ENCODE measurements at regions not wholly inside any gene's neighbourhood (a gene's known extent, or its start where the extent isn't known, plus 50 kb on each side); places are given as distances from the start of the nearest gene placed in this dataset.

- TF ChIP-seq JUND (IDR thresholded peaks at IDR 0.05) = no peak
- no peak for TF ChIP-seq SP1 (IDR thresholded peaks at IDR 0.05)
These were observed 303.3 kb upstream of the DAB1 start (continued) for GRCh38 chr1:57727121-57727520.

DNA sequence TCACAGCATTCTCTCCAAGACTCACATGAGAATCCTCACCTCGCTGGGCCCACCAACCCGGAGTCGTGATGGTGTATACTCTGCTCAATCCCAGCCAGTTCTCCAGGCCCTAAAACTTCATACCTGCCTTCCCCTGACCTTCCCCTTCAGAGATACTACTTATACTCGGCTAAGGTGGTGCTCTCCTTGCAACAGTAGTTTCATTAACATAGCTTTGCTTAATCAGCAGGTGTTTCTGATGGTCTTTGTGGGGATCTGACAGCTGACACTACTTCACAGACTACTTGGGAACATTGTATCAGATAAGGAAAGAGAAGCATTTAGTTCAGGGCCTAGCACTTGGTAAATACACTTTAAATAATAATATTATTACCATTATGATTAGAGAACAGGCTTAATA, 301.5 kb upstream of the DAB1 start:
- Histone ChIP-seq H3K4me1 (ENCODE audit: control insufficient read depth in 4 of 4, insufficient read depth in 4 of 4, low read length in 3 of 4) (no peaks in the 10 kb centered on the region), H3K36me3 (ENCODE audit: control insufficient read depth in 4 of 4, insufficient read depth in 3 of 4, low read depth in 1 of 4, low read length in 3 of 4) (no peaks in the 10 kb centered on the region), H3K27me3 (ENCODE audit: control insufficient read depth in 4 of 4, insufficient read depth in 4 of 4, low read length in 3 of 4) (no peaks in the 10 kb centered on the region), H3K4me3 (ENCODE audit: low read depth in 1 of 3, low read length in 3 of 3) (no peak overlapping the region), H3K27ac (ENCODE audit: low read depth in 1 of 2, low read length in 2 of 2) (no peak overlapping the region), H3K9ac (ENCODE audit: low read depth in 1 of 2, low read length in 2 of 2) (no peak overlapping the region), H3K9me3 (ENCODE audit: control insufficient read depth in 4 of 4, low read length in 3 of 4) (no peaks in the 10 kb centered on the region)
- WGBS = 88% methylated on average over 4 of the region's 4 CpGs
- TF ChIP-seq HNF4G (IDR thresholded peaks at IDR 0.05) = no peak
- TF ChIP-seq RXRA (IDR thresholded peaks at IDR 0.05) = no peak
- no peak for TF ChIP-seq EGR1 (IDR thresholded peaks at IDR 0.05; ENCODE audit: low read depth in 2 of 2)
- TF ChIP-seq ATF3 (IDR thresholded peaks at IDR 0.05) = no peak
- no peak for TF ChIP-seq GABPA (IDR thresholded peaks at IDR 0.05 in 1 of 2, conservative IDR thresholded peaks at IDR 0.05 in 1 of 2)
- TF ChIP-seq, protein P1, sequence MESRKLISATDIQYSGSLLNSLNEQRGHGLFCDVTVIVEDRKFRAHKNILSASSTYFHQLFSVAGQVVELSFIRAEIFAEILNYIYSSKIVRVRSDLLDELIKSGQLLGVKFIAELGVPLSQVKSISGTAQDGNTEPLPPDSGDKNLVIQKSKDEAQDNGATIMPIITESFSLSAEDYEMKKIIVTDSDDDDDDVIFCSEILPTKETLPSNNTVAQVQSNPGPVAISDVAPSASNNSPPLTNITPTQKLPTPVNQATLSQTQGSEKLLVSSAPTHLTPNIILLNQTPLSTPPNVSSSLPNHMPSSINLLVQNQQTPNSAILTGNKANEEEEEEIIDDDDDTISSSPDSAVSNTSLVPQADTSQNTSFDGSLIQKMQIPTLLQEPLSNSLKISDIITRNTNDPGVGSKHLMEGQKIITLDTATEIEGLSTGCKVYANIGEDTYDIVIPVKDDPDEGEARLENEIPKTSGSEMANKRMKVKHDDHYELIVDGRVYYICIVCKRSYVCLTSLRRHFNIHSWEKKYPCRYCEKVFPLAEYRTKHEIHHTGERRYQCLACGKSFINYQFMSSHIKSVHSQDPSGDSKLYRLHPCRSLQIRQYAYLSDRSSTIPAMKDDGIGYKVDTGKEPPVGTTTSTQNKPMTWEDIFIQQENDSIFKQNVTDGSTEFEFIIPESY (IDR thresholded peaks at IDR 0.05) = no peak
- TF ChIP-seq HNF4A (conservative IDR thresholded peaks at IDR 0.05) = no peak
- no peak for TF ChIP-seq NR2F2 (IDR thresholded peaks at IDR 0.05)
- no peak for TF ChIP-seq FOXA2 (IDR thresholded peaks at IDR 0.05)
- no peak for TF ChIP-seq JUND (IDR thresholded peaks at IDR 0.05)
- no peak for TF ChIP-seq TAF1 (conservative IDR thresholded peaks at IDR 0.05)
- no peak for TF ChIP-seq RAD21 (IDR thresholded peaks at IDR 0.05)
- TF ChIP-seq, protein P2, sequence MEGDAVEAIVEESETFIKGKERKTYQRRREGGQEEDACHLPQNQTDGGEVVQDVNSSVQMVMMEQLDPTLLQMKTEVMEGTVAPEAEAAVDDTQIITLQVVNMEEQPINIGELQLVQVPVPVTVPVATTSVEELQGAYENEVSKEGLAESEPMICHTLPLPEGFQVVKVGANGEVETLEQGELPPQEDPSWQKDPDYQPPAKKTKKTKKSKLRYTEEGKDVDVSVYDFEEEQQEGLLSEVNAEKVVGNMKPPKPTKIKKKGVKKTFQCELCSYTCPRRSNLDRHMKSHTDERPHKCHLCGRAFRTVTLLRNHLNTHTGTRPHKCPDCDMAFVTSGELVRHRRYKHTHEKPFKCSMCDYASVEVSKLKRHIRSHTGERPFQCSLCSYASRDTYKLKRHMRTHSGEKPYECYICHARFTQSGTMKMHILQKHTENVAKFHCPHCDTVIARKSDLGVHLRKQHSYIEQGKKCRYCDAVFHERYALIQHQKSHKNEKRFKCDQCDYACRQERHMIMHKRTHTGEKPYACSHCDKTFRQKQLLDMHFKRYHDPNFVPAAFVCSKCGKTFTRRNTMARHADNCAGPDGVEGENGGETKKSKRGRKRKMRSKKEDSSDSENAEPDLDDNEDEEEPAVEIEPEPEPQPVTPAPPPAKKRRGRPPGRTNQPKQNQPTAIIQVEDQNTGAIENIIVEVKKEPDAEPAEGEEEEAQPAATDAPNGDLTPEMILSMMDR (IDR thresholded peaks at IDR 0.05; ENCODE audit: low read depth, low read length, missing input control) = no peak
- no peak for TF ChIP-seq YY1 (IDR thresholded peaks at IDR 0.05)
- no peak for TF ChIP-seq SP1 (IDR thresholded peaks at IDR 0.05)
- TF ChIP-seq, protein P3, sequence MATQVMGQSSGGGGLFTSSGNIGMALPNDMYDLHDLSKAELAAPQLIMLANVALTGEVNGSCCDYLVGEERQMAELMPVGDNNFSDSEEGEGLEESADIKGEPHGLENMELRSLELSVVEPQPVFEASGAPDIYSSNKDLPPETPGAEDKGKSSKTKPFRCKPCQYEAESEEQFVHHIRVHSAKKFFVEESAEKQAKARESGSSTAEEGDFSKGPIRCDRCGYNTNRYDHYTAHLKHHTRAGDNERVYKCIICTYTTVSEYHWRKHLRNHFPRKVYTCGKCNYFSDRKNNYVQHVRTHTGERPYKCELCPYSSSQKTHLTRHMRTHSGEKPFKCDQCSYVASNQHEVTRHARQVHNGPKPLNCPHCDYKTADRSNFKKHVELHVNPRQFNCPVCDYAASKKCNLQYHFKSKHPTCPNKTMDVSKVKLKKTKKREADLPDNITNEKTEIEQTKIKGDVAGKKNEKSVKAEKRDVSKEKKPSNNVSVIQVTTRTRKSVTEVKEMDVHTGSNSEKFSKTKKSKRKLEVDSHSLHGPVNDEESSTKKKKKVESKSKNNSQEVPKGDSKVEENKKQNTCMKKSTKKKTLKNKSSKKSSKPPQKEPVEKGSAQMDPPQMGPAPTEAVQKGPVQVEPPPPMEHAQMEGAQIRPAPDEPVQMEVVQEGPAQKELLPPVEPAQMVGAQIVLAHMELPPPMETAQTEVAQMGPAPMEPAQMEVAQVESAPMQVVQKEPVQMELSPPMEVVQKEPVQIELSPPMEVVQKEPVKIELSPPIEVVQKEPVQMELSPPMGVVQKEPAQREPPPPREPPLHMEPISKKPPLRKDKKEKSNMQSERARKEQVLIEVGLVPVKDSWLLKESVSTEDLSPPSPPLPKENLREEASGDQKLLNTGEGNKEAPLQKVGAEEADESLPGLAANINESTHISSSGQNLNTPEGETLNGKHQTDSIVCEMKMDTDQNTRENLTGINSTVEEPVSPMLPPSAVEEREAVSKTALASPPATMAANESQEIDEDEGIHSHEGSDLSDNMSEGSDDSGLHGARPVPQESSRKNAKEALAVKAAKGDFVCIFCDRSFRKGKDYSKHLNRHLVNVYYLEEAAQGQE (IDR thresholded peaks at IDR 0.05) = no peak
- TF ChIP-seq, protein P4, sequence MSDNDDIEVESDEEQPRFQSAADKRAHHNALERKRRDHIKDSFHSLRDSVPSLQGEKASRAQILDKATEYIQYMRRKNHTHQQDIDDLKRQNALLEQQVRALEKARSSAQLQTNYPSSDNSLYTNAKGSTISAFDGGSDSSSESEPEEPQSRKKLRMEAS (IDR thresholded peaks at IDR 0.05) = no peak
- TF ChIP-seq FOXA1 (IDR thresholded peaks at IDR 0.05) = no peak
- DNase-seq (ENCODE audit: low spot score) = no peak

Data from liver (tissue), 8 donors.